MM.1S (cell line): ENCODE measurements at regions not wholly inside any gene's neighbourhood (a gene's known extent, or its start where the extent isn't known, plus 50 kb on each side); places are given as distances from the start of the nearest gene placed in this dataset.

Source experiments
- EZH2 ChIP-seq: fragments of 300-600 bp; sonication (generic); optimal IDR thresholded peaks from 2 replicates; pipeline ENCODE3; 2017; ENCODE audit warnings: low read depth, mild to moderate bottlenecking, antibody characterized with exemption, low read length, mixed read lengths
- EZH2phosphoT487 ChIP-seq: fragments of 300-600 bp; sonication (generic); IDR thresholded peaks from 2 replicates; pipeline ENCODE4 v1.6.1; 2018; ENCODE audit warnings: antibody characterized with exemption, low read length
- TF ChIP-seq, protein P1 (sequence below): fragments of 300-600 bp; sonication (generic); IDR thresholded peaks from 2 replicates; pipeline ENCODE4 v1.5.1; 2016; ENCODE audit warnings: antibody characterized with exemption, low read length, mixed read lengths

DNA sequence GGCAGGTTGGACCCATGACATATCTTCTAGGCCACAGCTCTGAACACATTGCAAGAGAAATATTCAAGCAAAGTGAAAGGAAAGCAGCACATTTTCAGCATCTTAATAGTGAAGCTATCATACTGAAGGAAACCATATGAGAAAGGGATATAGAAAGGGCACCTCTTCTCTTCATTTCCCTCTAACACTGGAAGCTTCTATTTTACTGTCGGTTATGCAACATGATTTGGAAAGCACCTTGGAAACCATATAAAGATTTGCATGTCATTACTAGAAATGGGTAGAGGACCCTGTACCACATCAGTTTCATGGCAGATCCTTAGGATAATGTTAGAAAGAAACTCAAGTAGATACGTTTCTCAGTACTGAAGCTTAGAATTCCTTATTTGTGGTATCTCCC, 70.5 kb upstream of the HMGN3 start:
- TF ChIP-seq, protein P1, sequence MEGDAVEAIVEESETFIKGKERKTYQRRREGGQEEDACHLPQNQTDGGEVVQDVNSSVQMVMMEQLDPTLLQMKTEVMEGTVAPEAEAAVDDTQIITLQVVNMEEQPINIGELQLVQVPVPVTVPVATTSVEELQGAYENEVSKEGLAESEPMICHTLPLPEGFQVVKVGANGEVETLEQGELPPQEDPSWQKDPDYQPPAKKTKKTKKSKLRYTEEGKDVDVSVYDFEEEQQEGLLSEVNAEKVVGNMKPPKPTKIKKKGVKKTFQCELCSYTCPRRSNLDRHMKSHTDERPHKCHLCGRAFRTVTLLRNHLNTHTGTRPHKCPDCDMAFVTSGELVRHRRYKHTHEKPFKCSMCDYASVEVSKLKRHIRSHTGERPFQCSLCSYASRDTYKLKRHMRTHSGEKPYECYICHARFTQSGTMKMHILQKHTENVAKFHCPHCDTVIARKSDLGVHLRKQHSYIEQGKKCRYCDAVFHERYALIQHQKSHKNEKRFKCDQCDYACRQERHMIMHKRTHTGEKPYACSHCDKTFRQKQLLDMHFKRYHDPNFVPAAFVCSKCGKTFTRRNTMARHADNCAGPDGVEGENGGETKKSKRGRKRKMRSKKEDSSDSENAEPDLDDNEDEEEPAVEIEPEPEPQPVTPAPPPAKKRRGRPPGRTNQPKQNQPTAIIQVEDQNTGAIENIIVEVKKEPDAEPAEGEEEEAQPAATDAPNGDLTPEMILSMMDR: no peak
- no peak for TF ChIP-seq EZH2
- TF ChIP-seq EZH2phosphoT487: no peak
